ENCODE measurements at regions not wholly inside any gene's neighbourhood (a gene's known extent, or its start where the extent isn't known, plus 50 kb on each side); places are given as distances from the start of the nearest gene placed in this dataset.

DNA sequence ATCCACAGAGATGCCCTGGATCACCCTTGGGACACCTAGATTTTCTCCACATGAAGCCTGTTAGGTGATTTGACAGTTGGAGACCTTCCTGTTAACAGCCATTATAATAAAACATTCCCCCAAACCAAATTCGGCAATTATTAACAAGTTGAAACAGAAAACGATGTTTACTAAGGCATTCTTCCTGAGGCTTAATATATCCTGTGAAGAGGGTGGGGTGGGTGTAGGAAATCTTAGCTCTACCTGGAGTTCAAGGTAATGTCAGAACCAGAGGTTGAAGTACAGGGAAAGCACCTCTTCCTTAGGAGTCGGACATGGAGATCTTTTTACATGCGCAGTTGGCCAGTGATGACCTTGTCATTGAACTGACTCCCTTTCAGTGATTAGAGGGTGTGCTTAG, 143.0 kb downstream of the FGF9 start (continued):
- TF ChIP-seq JUNB (IDR thresholded peaks at IDR 0.05; ENCODE audit: unreplicated experiment): no peak

- H3K27ac Mint-ChIP-seq: no peak overlapping the region
- H3K9me2 ChIP-seq (ENCODE audit: insufficient read depth): 0 out of 2 replicates have a peak, but pooled peaks cover 5% of the 10 kb centered on the region
- H3K36me3 Mint-ChIP-seq (ENCODE audit: low read depth): peaks cover 4% of the 10 kb centered on the region; the same call in 2 of the 3 replicates
- H3K4me1 ChIP-seq (ENCODE audit: insufficient read depth): no peaks in the 10 kb centered on the region
- H3K9me3 Mint-ChIP-seq: peaks cover 20% of the 10 kb centered on the region
- H3K36me3 ChIP-seq (ENCODE audit: insufficient read depth): no peaks in the 10 kb centered on the region
- H3F3A ChIP-seq (replicated peaks; ENCODE audit: low read depth): no peaks in the 10 kb centered on the region
- no peak overlapping the region for H3K27ac ChIP-seq (ENCODE audit: low read depth)
- no peaks in the 10 kb centered on the region for H3K79me2 ChIP-seq (replicated peaks; ENCODE audit: insufficient read depth)
- H3K27me3 ChIP-seq (ENCODE audit: insufficient read depth): no peaks in the 10 kb centered on the region
- no peak overlapping the region for H2AFZ ChIP-seq
- H4K20me1 ChIP-seq (replicated peaks; ENCODE audit: insufficient read depth): no peaks in the 10 kb centered on the region
- ATAC-seq: no peak
- H3K4me1 Mint-ChIP-seq: no peaks in the 10 kb centered on the region; the same call in 2 of the 3 replicates
- DNase-seq (ENCODE audit: low spot score): no peak
- H3K27me3 Mint-ChIP-seq (ENCODE audit: insufficient read depth, low read depth, poor library complexity): peaks cover 2% of the 10 kb centered on the region
- H3K4me3 Mint-ChIP-seq: no peak overlapping the region
- H3K4me3 ChIP-seq: no peak overlapping the region
- TF ChIP-seq, protein P1, sequence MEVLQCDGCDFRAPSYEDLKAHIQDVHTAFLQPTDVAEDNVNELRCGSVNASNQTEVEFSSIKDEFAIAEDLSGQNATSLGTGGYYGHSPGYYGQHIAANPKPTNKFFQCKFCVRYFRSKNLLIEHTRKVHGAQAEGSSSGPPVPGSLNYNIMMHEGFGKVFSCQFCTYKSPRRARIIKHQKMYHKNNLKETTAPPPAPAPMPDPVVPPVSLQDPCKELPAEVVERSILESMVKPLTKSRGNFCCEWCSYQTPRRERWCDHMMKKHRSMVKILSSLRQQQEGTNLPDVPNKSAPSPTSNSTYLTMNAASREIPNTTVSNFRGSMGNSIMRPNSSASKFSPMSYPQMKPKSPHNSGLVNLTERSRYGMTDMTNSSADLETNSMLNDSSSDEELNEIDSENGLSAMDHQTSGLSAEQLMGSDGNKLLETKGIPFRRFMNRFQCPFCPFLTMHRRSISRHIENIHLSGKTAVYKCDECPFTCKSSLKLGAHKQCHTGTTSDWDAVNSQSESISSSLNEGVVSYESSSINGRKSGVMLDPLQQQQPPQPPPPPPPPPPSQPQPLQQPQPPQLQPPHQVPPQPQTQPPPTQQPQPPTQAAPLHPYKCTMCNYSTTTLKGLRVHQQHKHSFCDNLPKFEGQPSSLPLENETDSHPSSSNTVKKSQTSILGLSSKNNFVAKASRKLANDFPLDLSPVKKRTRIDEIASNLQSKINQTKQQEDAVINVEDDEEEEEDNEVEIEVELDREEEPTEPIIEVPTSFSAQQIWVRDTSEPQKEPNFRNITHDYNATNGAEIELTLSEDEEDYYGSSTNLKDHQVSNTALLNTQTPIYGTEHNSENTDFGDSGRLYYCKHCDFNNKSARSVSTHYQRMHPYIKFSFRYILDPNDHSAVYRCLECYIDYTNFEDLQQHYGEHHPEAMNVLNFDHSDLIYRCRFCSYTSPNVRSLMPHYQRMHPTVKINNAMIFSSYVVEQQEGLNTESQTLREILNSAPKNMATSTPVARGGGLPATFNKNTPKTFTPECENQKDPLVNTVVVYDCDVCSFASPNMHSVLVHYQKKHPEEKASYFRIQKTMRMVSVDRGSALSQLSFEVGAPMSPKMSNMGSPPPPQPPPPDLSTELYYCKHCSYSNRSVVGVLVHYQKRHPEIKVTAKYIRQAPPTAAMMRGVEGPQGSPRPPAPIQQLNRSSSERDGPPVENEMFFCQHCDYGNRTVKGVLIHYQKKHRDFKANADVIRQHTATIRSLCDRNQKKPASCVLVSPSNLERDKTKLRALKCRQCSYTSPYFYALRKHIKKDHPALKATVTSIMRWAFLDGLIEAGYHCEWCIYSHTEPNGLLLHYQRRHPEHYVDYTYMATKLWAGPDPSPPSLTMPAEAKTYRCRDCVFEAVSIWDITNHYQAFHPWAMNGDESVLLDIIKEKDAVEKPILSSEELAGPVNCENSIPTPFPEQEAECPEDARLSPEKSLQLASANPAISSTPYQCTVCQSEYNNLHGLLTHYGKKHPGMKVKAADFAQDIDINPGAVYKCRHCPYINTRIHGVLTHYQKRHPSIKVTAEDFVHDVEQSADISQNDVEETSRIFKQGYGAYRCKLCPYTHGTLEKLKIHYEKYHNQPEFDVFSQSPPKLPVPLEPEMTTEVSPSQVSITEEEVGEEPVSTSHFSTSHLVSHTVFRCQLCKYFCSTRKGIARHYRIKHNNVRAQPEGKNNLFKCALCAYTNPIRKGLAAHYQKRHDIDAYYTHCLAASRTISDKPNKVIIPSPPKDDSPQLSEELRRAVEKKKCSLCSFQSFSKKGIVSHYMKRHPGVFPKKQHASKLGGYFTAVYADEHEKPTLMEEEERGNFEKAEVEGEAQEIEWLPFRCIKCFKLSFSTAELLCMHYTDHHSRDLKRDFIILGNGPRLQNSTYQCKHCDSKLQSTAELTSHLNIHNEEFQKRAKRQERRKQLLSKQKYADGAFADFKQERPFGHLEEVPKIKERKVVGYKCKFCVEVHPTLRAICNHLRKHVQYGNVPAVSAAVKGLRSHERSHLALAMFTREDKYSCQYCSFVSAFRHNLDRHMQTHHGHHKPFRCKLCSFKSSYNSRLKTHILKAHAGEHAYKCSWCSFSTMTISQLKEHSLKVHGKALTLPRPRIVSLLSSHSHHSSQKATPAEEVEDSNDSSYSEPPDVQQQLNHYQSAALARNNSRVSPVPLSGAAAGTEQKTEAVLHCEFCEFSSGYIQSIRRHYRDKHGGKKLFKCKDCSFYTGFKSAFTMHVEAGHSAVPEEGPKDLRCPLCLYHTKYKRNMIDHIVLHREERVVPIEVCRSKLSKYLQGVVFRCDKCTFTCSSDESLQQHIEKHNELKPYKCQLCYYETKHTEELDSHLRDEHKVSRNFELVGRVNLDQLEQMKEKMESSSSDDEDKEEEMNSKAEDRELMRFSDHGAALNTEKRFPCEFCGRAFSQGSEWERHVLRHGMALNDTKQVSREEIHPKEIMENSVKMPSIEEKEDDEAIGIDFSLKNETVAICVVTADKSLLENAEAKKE (CRISPR knock-in tag; IDR thresholded peaks at IDR 0.05): no peak
- TF ChIP-seq, protein P2, sequence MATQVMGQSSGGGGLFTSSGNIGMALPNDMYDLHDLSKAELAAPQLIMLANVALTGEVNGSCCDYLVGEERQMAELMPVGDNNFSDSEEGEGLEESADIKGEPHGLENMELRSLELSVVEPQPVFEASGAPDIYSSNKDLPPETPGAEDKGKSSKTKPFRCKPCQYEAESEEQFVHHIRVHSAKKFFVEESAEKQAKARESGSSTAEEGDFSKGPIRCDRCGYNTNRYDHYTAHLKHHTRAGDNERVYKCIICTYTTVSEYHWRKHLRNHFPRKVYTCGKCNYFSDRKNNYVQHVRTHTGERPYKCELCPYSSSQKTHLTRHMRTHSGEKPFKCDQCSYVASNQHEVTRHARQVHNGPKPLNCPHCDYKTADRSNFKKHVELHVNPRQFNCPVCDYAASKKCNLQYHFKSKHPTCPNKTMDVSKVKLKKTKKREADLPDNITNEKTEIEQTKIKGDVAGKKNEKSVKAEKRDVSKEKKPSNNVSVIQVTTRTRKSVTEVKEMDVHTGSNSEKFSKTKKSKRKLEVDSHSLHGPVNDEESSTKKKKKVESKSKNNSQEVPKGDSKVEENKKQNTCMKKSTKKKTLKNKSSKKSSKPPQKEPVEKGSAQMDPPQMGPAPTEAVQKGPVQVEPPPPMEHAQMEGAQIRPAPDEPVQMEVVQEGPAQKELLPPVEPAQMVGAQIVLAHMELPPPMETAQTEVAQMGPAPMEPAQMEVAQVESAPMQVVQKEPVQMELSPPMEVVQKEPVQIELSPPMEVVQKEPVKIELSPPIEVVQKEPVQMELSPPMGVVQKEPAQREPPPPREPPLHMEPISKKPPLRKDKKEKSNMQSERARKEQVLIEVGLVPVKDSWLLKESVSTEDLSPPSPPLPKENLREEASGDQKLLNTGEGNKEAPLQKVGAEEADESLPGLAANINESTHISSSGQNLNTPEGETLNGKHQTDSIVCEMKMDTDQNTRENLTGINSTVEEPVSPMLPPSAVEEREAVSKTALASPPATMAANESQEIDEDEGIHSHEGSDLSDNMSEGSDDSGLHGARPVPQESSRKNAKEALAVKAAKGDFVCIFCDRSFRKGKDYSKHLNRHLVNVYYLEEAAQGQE (IDR thresholded peaks at IDR 0.05; ENCODE audit: unreplicated experiment): no peak
- no peak for TF ChIP-seq NANOG (IDR thresholded peaks at IDR 0.05; ENCODE audit: borderline replicate concordance)
- H3K4me2 ChIP-seq: no peak overlapping the region
Observed at GRCh38 chr13:21814604-21815003, 143.7 kb downstream of the FGF9 start.

Data from GM23338 (cell line).